ENCODE measurements at regions not wholly inside any gene's neighbourhood (a gene's known extent, or its start where the extent isn't known, plus 50 kb on each side); places are given as distances from the start of the nearest gene placed in this dataset.

- Histone ChIP-seq H3K79me2 (ENCODE audit: control insufficient read depth, insufficient read depth, low read length) (no peaks in the 10 kb centered on the region), H3K9me3 (replicated peaks; ENCODE audit: control insufficient read depth, insufficient read depth, low read length) (no peaks in the 10 kb centered on the region; the same call in 2 of the 3 replicates), H2AFZ (ENCODE audit: control insufficient read depth, low read depth, low read length) (no peak overlapping the region), H3K36me3 (ENCODE audit: control insufficient read depth in 2 of 2, insufficient read depth in 2 of 2, low read length in 1 of 2) (no peaks in the 10 kb centered on the region), H3K9ac (ENCODE audit: control insufficient read depth, insufficient read depth, low read length) (no peak overlapping the region), H4K20me1 (ENCODE audit: control insufficient read depth, insufficient read depth) (no peaks in the 10 kb centered on the region), H3K4me3 (no peak overlapping the region), H3K27ac (ENCODE audit: control insufficient read depth, insufficient read depth) (no peak overlapping the region), H3K4me2 (ENCODE audit: control insufficient read depth, insufficient read depth) (no peak overlapping the region), H3K4me1 (ENCODE audit: control insufficient read depth, insufficient read depth, low read length) (no peaks in the 10 kb centered on the region), H3K27me3 (replicated peaks in 1 of 2; ENCODE audit: control insufficient read depth in 2 of 2, insufficient read depth in 2 of 2, low read length in 1 of 2) (no peaks in the 10 kb centered on the region)
- BruUV-seq (replicated peaks): no TSS peak
- ChIA-PET SMC1A (ENCODE audit: uncharacterized antibody, unreplicated experiment) (no interaction called here), POLR2A (no interaction called here), CTCF (no interaction called here), RAD21 (ENCODE audit: unreplicated experiment) (no interaction called here)
- in situ Hi-C loops (cut with MboI) (no loop called here), intact Hi-C loops (cut with micrococcal nuclease; ENCODE audit: unreplicated experiment) (no loop called here)
- 41% methylated on average over 4 of the region's 4 CpGs for WGBS (ENCODE audit: insufficient coverage, insufficient replicate concordance, low lambda C conversion rate, missing lambda C conversion rate)
- ATAC-seq (no peak), FAIRE-seq (no peak), DNase-seq (ENCODE audit: low read depth, low spot score) (no peak)
- TF ChIP-seq TAF1 (IDR thresholded peaks at IDR 0.05; ENCODE audit: borderline replicate concordance, low read depth, low read length): no peak
- no peak for TF ChIP-seq SIN3A (IDR thresholded peaks at IDR 0.05; ENCODE audit: low read depth, low read length)
- TF ChIP-seq JUNB (IDR thresholded peaks at IDR 0.05): no peak
- TF ChIP-seq YBX1 (IDR thresholded peaks at IDR 0.05): no peak
- TF ChIP-seq WRNIP1 (IDR thresholded peaks at IDR 0.05; ENCODE audit: borderline replicate concordance, low read depth, low read length): no peak
- TF ChIP-seq PBX3 (IDR thresholded peaks at IDR 0.05; ENCODE audit: insufficient replicate concordance, low read depth, low read length): no peak
- TF ChIP-seq MTA3 (IDR thresholded peaks at IDR 0.05; ENCODE audit: borderline replicate concordance, low read length): no peak
These were observed 117.7 kb downstream of the C1D start for GRCh38 chr2:67945056-67945455.

- BruUV-seq (replicated peaks): no TSS peak
- ATAC-seq (no peak), FAIRE-seq (no peak), DNase-seq (ENCODE audit: low read depth, low spot score) (no peak)
- ChIA-PET SMC1A (ENCODE audit: uncharacterized antibody, unreplicated experiment) (no interaction called here), RAD21 (ENCODE audit: unreplicated experiment) (no interaction called here), CTCF (no interaction called here), POLR2A (no interaction called here)
- intact Hi-C loops (cut with micrococcal nuclease; ENCODE audit: unreplicated experiment): no loop called here
- Histone ChIP-seq H3K79me2 (ENCODE audit: control insufficient read depth, insufficient read depth, low read length) (no peaks in the 10 kb centered on the region), H3K27me3 (replicated peaks in 1 of 2; ENCODE audit: control insufficient read depth in 2 of 2, insufficient read depth in 2 of 2, low read length in 1 of 2) (no peaks in the 10 kb centered on the region), H3K4me3 (no peak overlapping the region), H3K9ac (ENCODE audit: control insufficient read depth, insufficient read depth, low read length) (no peak overlapping the region), H3K9me3 (replicated peaks; ENCODE audit: control insufficient read depth, insufficient read depth, low read length) (no peaks in the 10 kb centered on the region; the same call in 2 of the 3 replicates), H3K27ac (ENCODE audit: control insufficient read depth, insufficient read depth) (no peak overlapping the region), H2AFZ (ENCODE audit: control insufficient read depth, low read depth, low read length) (no peak overlapping the region), H3K4me1 (ENCODE audit: control insufficient read depth, insufficient read depth, low read length) (no peaks in the 10 kb centered on the region), H3K4me2 (ENCODE audit: control insufficient read depth, insufficient read depth) (no peak overlapping the region), H4K20me1 (ENCODE audit: control insufficient read depth, insufficient read depth) (no peaks in the 10 kb centered on the region), H3K36me3 (ENCODE audit: control insufficient read depth in 2 of 2, insufficient read depth in 2 of 2, low read length in 1 of 2) (no peaks in the 10 kb centered on the region)
- WGBS (ENCODE audit: insufficient coverage, insufficient replicate concordance, low lambda C conversion rate, missing lambda C conversion rate): 26% methylated on average over 4 of the region's 4 CpGs
- in situ Hi-C loops (cut with MboI): no loop called here
- no peak for TF ChIP-seq SREBF2 (IDR thresholded peaks at IDR 0.05; ENCODE audit: low read length)
- TF ChIP-seq CBX5 (IDR thresholded peaks at IDR 0.05; ENCODE audit: low read depth): no peak
- TF ChIP-seq ZBTB4 (CRISPR knock-in tag; IDR thresholded peaks at IDR 0.05): no peak
- no peak for TF ChIP-seq MEF2A (IDR thresholded peaks at IDR 0.05; ENCODE audit: insufficient read depth, low read depth, low read length)
- no peak for TF ChIP-seq BCLAF1 (IDR thresholded peaks at IDR 0.05)
- no peak for TF ChIP-seq TCF3 (IDR thresholded peaks at IDR 0.05; ENCODE audit: borderline replicate concordance, insufficient read depth, low read depth, low read length)
These were observed 116.9 kb downstream of the C1D start for GRCh38 chr2:67945940-67946339.

All from GM12878 (cell line).